ENCODE measurements at regions not wholly inside any gene's neighbourhood (a gene's known extent, or its start where the extent isn't known, plus 50 kb on each side); places are given as distances from the start of the nearest gene placed in this dataset.
"Not testable (repeated sequence)": the region's sequence is repeated elsewhere in the genome, so short reads cannot be mapped to it uniquely, and the experiment has no call there.

DNA sequence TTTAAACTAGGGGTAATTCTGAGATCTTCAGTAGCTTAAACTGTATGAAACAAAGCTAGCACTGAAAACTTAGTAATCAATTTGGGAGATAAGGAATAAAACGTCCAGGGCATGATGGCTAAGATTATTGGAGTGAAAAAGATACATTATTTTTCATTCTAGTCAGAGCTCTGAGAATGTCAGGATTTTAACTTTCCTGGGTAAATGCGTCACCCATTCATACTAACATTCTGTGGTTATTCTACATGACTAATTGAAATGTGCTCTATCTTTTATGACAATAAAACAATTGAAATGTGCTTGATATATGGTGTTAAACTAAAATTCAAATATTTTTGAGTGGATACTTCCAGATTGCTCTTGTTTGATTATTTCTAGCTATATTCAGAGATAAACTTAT is 626.0 kb downstream of the EDEM1 start:
- no peak for DNase-seq (ENCODE audit: low read depth)

DNA sequence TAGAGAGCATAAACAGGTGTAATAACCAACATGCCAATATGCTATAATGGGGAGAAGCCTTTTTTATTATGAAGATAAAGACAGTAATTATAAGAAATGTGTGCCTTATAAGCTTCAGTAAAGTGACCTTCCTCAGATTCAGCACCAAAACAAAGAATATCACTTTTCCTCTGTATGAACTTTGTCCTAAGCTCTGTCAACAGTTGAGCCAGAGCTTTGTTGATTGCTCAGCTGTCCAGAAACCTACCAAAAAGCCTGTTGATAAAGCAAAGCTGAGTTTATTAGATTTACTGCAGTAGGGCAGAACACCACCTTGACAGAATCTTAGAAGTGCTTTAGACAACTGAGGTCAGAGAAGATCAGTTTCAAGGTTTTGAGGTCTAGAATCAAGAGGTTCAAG is 635.3 kb downstream of the EDEM1 start:
- no peak for DNase-seq (ENCODE audit: low read depth)

DNA sequence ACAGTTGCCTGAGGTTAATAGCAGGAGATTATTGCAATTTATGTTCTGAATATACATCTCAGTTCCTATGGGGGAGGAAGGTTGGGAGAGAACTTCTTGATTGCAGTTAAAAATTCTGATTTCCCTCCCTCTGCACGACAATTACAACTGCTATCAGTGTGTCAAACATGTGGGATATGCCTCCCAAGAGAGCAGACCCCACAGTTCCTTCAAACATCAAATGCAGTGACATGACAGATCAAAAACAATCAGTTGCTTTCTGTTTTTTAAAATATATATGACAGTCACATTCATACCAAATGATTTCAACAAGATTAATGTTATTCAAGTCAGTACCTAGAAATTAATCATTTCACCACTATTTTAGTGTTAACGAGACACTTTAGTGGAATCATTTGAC is 639.0 kb downstream of the EDEM1 start:
- DNase-seq (ENCODE audit: low read depth), result no peak

DNA sequence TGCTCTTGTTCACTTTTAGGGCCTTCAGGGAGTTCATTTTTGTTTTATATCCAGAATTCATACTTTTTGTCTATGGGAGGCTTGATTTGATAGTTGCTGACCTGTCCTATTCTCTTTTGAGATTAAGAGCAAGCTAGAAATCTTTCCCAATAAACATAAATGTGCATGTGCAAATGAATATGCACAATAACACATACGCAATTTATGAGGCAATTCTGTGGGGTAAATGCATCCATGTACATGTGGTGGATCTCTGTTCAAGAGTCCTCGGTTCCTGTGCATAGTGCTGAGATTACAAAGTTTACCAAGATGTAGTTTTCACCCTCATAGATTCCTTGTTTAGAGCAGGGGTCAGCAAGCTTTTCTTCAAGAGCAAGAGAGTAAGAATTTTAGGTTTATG is 640.7 kb downstream of the EDEM1 start:
- DNase-seq (ENCODE audit: low read depth), result no peak

DNA sequence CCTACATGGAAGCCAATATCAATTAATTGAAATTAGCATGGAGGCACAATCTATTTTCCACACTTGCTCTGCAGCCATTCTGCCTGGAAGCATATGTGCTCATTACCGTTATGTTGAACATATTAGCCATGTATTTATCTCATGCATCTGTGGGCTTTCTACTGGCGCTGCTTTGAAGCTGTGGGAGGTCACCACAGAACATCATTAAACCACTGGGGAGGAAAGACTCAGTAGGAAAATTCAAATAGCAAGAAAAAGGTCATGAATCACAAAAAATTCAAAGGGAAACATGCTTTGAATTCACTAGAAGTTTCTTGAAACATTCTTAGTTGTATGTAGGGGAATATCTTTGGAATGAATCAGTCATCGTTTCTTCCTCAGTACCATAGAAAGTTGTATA is 652.5 kb downstream of the EDEM1 start:
- DNase-seq (ENCODE audit: low read depth), result no peak

DNA sequence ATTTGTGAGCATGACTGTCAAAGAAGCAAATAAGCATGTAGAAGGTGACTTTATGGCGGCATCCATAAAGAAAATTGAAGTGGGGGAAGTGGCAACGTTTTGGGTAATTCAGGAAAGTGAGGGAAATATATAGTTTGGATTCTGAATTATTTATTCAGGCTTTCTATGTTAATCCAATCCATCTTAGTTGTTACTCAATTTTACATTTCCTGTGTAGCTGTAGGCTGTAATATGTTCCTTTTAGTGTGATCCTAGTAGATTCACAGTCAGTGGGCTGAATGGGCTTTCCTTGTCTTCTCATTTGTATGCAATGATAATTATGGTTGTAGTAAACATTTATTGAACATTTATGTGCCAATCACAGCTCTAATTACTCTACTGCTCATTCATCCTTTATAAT is 654.1 kb downstream of the EDEM1 start:
- DNase-seq (ENCODE audit: low read depth), result no peak

DNA sequence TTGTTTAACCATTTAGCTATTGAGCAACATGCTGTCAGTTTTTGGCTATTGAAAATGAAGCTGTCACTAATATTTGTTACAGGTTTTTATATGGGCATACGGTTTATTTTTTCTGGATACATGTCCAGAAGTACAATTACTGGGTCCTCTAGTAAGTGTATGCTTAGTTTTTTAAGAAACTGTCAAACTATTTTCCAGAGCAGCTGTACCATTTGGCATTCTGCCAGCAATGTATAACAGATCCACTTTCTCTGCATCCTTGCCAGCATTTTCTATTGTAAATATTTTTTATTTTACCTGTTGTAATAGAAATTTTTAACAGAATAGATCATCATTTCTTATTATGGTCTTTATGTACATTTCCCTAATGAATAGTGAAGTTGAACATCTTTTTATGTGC is 658.8 kb downstream of the EDEM1 start:
- no peak for DNase-seq (ENCODE audit: low read depth)

DNA sequence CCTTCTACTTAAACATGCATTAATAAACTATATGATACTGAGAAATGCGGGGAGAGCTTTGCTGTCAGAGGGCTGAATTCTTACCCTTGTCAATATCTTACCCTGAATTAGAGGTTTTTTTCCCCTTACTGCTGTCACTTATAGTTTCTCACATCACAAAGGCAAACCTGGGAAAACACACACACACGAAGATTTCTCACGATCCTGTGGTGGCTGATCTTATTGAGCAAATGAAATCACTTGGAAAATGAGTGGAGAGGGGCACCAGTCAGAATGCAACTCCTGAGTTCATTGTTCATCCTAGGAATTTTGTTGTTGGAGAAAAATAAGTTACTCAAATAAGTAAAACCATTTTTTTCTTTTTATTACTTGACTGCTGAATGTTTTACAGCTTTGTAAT is 673.6 kb downstream of the EDEM1 start:
- no peak for DNase-seq (ENCODE audit: low read depth)

DNA sequence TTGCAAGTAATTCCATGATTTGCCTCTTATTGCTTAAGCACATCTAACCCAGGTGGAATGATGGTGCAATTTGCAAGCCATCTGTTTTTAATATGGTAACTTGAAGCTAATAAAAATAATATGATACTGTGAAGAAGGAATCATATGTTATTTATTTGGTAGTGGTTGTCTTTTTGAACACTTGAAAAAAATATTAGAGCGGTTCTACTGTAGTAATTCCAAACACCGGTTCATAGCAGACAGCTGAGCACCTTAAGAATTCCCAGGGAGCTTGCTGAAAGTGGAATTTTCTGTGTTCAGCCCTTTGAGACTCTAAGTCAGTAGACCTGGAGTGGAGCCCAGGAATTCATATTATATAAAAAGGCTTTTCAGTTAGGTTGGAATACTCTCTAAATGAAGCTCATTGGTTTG is 687.4 kb downstream of the EDEM1 start:
- DNase-seq (ENCODE audit: low read depth), result no peak

DNA sequence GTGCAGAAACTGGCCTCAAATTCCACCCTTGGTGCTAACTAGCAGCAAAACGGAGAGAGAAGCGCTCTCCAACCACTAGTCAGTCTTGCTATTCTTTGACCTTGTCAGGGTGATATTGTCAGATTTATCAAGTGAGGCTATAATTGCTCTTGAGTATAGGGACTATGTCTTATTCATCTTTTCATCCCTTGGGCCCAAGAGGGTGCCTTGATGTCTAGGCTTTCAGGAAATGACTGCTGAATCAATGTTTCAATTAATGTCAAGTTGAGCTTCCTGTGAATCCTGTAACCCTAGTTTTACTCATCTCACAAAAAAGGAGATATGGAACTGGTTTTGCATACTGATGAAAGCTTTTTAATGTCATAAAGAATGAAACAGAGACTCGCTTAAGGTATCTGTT is 701.3 kb downstream of the EDEM1 start:
- no peak for DNase-seq (ENCODE audit: low read depth)

DNA sequence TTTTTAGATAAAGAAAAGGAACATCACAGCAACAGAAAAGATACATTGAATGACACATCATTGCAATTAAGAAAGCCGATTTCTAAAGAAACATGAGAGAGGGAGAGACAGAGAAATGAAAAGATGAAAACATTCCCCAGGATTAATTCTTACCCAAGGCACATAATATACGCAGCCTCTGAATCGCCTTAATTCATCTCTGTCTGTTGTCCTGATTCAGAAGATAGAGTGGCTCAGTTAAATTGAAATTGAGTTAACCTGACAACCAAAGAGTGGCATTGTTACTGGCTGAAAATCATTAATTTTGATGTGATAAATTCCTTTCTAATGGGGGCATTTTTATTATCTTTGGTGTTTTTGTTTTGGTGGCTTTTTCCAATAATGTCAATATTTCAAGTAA is 701.9 kb downstream of the EDEM1 start:
- DNase-seq (ENCODE audit: low read depth), result no peak

DNA sequence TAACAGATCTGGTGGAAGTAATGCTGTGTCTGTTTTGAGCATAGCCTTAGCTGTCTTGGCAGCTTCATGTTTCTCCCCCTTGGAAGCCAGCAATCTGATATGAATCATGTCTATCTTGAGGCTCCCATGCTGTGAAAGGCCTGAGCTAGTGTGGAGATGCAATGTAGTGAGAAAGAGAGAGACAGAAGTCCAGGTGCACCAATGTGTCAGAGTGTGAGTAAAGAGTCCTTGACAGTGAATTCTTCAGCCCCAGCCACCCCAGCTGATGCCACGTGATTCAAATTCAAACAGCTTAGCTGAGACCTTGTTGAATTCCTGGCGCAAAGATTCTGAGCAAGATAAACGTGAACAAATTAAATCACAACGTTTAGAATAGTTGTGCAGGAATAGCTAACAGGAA is 704.2 kb downstream of the EDEM1 start:
- no peak for DNase-seq (ENCODE audit: low read depth)

DNA sequence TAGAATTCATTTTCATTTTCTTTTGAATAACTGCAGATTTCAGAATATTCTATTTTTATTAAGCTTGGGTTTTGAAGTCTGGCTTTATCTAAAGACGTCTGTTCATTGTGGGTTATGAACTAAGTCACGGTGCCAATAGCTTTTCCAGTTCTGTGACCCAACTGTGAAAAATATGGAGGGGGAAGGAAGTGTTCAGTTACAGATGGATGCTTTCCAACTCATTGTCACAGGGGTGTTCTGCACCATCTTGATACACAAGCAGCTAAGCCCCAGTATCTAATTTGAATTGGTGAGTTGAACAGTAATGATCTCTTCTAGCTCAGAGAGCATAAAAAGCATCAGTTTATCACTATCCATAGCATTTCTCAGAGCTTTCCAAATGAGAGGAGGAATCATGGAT is 710.6 kb downstream of the EDEM1 start:
- no peak for DNase-seq (ENCODE audit: low read depth)

DNA sequence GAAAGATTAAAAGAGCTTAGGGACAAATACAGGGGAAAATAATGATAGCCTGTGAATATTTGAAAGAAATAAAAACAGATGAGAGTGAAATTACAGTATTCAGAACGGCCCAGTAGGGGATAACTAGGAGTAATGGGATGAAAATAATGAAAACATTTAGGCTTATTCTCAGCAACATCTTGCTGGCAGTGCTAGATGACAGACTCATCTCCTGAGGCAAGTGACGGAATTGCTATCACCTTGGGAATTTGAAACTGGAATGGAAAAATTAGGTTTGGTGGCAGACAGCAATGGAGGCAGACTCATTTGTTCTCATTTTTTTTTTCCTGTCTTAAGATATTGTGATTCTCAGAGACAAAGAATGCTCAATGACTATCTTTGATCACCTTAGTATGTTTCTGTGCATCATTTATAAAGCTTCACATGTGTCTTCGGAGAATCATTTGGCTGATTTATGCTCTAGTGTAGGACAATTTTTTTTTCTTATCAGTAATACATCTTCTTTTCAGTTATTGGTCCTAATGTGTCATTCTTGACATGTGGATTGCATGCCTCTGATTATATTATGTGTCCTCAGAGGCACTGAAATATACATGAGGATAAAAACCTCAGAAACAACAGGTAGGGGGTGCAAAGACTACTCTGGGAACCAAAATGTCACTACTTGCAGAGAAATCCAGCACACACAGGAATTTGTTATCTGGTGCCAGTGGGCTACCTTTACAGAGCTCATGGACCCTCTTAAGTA is 711.7 kb downstream of the EDEM1 start:
- no peak for DNase-seq (ENCODE audit: low read depth)

DNA sequence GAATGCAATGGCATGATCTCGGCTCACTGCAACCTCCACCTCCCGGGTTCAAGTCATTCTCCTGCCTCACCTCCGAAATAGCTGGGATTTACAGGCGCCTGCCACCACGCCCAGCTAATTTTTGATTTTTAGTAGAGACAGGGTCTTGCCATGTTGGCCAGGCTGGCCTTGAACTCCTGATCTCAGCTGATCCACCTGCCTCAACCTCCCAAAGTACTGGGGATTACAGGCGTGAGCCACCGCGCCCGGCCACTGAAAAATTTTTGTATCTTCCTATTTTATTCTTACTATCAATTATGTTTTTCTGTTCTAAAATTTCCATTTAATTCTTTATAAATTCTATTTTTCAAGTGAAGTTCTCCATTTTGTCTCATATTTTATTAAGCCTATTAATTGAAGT is 730.4 kb downstream of the EDEM1 start:
- DNase-seq (ENCODE audit: low read depth), result no peak

DNA sequence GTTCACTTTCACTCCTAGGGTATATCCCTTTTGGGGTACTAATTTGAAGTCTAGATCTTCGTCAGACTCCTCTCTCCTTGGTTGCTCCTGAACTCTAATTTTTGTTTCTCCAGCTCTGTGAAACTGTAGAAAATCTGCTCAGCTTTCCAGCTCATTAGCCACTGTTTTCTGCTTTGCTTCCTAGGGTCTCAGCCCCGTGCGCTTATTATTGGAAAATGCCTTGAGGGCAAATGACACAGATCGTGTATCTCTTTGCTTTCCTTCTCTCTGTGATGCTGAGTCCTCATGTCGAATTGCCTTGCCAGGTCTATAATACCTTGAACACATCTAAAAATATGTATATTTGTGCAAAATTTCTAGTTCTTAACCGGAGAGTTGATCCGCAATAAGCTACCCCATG is 731.1 kb downstream of the EDEM1 start:
- DNase-seq (ENCODE audit: low read depth), result no peak

DNA sequence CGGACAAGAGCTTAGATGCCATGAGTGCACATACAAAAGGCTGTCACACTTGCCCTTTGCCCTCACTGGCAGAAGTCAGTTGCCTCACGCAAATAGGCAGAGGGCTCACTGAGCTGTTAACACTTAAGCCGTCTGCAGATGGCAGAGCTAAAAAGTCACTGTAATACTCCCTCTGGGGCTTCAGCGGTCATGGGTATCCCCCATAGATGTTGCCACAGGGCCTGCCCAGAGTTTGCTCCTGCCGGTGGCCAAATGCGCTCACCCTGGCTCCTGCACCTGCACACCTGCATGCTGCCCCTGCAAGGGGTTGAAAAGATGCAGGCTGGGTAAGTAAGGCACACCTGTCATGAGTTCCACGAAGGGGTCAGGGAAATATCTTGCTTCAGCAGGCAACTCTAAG is 741.5 kb downstream of the EDEM1 start:
- no peak for DNase-seq (ENCODE audit: low read depth)

DNA sequence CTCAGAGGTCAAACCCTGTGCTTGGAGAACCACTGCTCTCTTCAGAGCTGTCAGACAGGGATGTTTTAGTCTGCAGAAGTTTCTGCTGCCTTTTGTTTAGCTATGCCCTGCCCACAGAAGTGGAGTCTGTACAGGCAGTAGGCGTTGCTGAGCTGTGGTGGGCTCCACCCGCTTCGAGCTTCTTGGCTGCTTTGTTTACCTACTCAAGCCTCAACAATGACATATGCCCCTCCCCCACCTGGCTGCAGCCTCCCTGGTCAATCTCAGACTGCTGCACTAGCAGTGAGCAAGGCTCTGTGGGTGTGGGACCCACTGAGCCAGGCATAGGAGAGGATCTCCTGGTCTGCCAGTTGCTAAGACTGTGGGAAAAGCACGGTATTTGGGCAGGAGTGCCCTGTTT is 756.6 kb downstream of the EDEM1 start:
- DNase-seq (ENCODE audit: low read depth), result not testable (repeated sequence)

DNA sequence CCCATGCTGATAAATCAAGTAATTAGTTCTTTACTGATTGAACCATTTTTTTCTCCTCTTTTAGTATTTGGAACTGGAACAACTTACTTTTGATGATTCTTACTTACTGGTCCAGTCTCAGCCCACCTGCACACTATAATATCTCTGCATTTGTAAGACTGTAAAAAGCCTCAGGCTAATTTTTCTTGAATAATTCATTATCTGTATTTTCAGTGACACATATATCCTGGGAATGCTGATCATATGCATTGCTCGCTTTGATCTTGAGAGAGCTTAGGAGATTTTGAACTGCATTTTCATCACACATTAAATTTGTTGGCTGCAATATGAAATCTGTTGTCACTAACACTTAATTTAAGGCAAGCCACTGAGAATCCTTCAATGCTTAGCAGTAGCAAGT is 760.6 kb downstream of the EDEM1 start:
- no peak for DNase-seq (ENCODE audit: low read depth)

DNA sequence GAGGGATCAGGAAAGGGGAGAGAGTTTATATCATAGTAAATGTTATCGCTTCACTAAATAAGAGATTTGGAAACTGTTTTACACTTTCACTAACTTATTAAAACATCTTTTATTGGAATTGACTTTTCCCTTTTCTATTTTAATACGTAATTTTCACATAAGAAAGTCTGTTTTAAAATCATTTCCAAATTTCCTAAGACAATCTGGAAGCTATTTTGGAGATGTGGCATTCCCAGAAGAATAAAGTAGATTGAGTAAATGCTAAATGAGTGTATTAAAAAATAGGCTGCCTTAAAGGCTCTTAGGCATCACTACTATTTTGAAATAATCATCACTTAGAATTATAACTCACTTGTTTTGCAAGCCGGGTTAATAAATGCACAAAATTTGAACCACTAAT is 763.5 kb downstream of the EDEM1 start:
- no peak for DNase-seq (ENCODE audit: low read depth)

DNA sequence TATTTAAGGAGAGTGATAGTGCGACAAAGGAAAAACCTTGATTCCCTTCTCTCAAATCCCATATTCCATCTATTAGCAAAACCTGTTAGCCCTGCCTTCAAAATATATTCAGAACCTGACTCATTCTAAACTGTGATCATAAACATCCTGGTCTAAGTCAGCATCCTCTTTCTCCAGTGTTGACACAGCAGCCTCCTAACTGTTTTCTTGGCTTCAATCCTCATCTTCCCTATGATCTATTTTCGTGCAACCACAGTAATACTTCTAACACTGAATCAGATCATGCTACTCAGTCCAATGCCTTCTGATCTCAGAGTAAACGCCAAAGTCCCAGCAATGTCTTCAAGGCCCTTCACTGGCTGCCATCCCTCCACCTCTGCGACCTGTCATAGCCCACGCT is 785.1 kb downstream of the EDEM1 start:
- DNase-seq (ENCODE audit: low read depth), result no peak

DNA sequence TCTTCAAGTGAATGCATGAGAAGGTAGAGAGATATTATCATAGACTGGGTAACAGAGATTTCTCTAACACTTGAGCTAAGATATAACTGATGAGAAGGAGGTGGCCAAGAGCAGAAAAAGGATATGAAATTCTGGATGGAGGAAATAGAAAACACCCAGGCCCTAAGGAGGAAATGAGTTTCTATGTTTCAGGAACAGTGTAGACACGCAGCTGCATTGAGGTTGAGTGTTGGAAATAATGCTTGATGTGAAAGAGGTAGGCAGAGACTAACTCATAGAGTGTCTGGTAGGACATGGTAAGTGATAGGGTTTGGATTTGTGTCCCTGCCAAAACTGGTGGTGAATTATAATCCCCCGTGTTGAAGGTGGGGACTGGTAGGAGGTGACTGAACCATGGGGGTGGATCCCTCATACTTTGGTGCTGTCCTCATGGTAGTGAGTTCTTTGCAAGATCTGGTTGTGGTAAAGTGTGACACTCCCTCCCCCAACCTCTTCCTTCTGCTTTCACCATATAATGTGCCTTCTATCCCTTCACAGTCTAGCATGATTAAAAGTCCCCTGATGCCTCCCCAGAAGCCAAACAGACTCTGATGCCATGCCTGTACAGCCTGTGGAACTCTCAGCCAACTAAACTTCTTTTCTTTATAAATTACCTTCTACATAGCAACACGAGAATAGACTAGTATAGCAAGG is 787.3 kb downstream of the EDEM1 start:
- no peak for DNase-seq (ENCODE audit: low read depth)

DNA sequence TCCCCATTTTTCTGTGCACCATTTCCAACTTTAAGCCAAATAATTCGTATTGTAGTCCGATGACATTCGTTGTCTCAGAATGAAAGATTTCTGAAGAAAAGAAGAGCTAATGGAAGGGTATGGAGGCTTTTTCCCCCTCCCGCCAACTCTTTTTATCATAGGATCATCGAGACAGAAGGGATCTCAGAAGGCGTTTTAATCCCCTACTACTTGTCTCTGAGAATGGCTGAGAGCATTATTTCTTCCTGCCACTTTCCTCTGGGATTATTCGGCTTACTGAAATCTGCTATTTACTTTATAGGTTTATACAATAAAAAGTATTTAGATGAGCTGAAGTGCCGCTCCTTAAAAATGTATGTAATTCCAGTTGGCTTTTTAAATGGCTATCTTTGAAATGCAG is 789.8 kb downstream of the EDEM1 start:
- no peak for DNase-seq (ENCODE audit: low read depth)

DNA sequence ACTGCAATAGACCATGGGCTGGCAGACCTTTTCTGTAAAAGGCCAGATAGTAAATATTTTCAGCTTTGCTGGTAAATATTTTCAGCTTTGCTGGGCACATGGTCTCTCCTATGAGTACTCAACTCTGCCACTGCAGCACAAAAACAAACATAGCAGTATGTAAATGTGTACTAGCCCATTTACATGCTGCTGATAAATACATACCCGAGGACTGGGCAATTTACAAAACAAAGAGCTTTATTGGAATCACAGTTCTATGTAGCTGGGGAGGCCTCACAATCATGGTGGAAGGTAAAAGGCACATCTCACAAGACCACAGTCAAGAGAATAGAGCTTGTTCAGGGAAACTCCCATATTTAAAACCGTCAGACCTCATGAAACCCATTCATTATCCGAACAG is 793.0 kb downstream of the EDEM1 start:
- no peak for DNase-seq (ENCODE audit: low read depth)
